Keratinocyte (primary cell): ENCODE measurements at regions not wholly inside any gene's neighbourhood (a gene's known extent, or its start where the extent isn't known, plus 50 kb on each side); places are given as distances from the start of the nearest gene placed in this dataset.
A peak's percentile ranks its signal among the peaks of the same experiment; 100 is the strongest.

Source experiments
- DNase-seq: peaks from one replicate; pipeline ENCODE4 v3.0.0-alpha.2; 2011; ENCODE audit warnings: low read depth, missing footprints, low spot score
- FAIRE-seq: peaks from 2 replicates; lab custom pipeline; 2011; peaks lifted over from hg19 to GRCh38; lab: Jason Lieb, UNC
- H2AFZ ChIP-seq: 2 replicates; pipeline ENCODE4 v1.6.0; 2012; ENCODE audit warnings: low read length, control low read depth, inconsistent platforms; ENCODE audit not compliant: control insufficient read depth
- H3K27ac ChIP-seq: 2 replicates; pipeline ENCODE4 v1.5.1; 2011; ENCODE audit warnings: low read length; ENCODE audit not compliant: control insufficient read depth, insufficient read depth
- H3K27me3 ChIP-seq: 3 replicates; pipeline ENCODE4 v1.6.0; 2011; ENCODE audit warnings: low read length; ENCODE audit not compliant: control insufficient read depth, insufficient read depth; ENCODE audit errors: extremely low read depth
- H3K36me3 ChIP-seq, 2 experiments: 2 replicates in 1 of 2; 3 replicates in 1 of 2; pipeline ENCODE4 v1.5.1; 2011; ENCODE audit warnings: low read length in 2 of 2, mild to moderate bottlenecking in 1 of 2; ENCODE audit not compliant: control insufficient read depth in 2 of 2, insufficient read depth in 2 of 2; ENCODE audit errors: extremely low read depth in 1 of 2
- H3K4me1 ChIP-seq: 3 replicates; pipeline ENCODE4 v1.5.1; 2011; ENCODE audit warnings: low read length; ENCODE audit not compliant: control insufficient read depth, insufficient read depth; ENCODE audit errors: extremely low read depth
- H3K4me2 ChIP-seq: 3 replicates; pipeline ENCODE4 v1.6.0; 2011; ENCODE audit warnings: low read depth, low read length; ENCODE audit not compliant: control insufficient read depth, insufficient read depth; ENCODE audit errors: extremely low read depth
- H3K4me3 ChIP-seq, 3 experiments: fragments of 200-600 bp in 1 of 3; sonication (generic) in 1 of 3; 2 replicates in 2 of 3; 3 replicates in 1 of 3; pipeline ENCODE4 v1.5.1; 2011 to 2016; ENCODE audit warnings: low read length in 3 of 3, mild to moderate bottlenecking in 3 of 3, control low read depth in 2 of 3, inconsistent platforms in 1 of 3, low read depth in 1 of 3, mixed read lengths in 1 of 3, mixed run types in 1 of 3, moderate library complexity in 1 of 3; ENCODE audit not compliant: control insufficient read depth in 2 of 3, insufficient read depth in 2 of 3; ENCODE audit errors: extremely low read depth in 1 of 3
- H3K79me2 ChIP-seq: 2 replicates; pipeline ENCODE4 v1.6.0; 2012; ENCODE audit warnings: low read length; ENCODE audit not compliant: control insufficient read depth, insufficient read depth
- H3K9ac ChIP-seq: 3 replicates; pipeline ENCODE4 v1.6.0; 2011; ENCODE audit warnings: low read length; ENCODE audit not compliant: control insufficient read depth, insufficient read depth; ENCODE audit errors: extremely low read depth
- H3K9me1 ChIP-seq: 3 replicates; pipeline ENCODE4 v1.6.0; 2011; ENCODE audit warnings: low read length; ENCODE audit not compliant: control insufficient read depth, insufficient read depth; ENCODE audit errors: extremely low read depth
- H3K9me3 ChIP-seq: 2 replicates; pipeline ENCODE4 v1.5.1; 2012; ENCODE audit warnings: low read depth, low read length; ENCODE audit not compliant: control insufficient read depth
- H4K20me1 ChIP-seq: 3 replicates; pipeline ENCODE4 v1.6.0; 2011; ENCODE audit warnings: low read length; ENCODE audit not compliant: control insufficient read depth, insufficient read depth; ENCODE audit errors: extremely low read depth
- EZH2 ChIP-seq: IDR thresholded peaks from one replicate; pipeline ENCODE4 v1.6.1; 2012; ENCODE audit warnings: inconsistent platforms, mild to moderate bottlenecking, low read length, moderate library complexity
- dilution Hi-C: fragments of 300-500 bp; cut with MboI; formaldehyde crosslinking; loops from one replicate; pipeline ENCODE4 v1.7.0; 2020; ENCODE audit warnings: low sequenced_read_pairs; ENCODE audit not compliant: extremely low pct_ligation_motif_present
- TF ChIP-seq, protein P1 (sequence below), 3 experiments: IDR thresholded peaks in 1 of 3; conservative IDR thresholded peaks in 1 of 3; optimal IDR thresholded peaks in 1 of 3; 2 replicates in 2 of 3; 3 replicates in 1 of 3; pipeline versions ENCODE3 to v1.5.1; 2011; ENCODE audit warnings: low read length in 3 of 3, mild to moderate bottlenecking in 3 of 3, moderate library complexity in 2 of 3, control low read depth in 1 of 3, inconsistent platforms in 1 of 3; ENCODE audit not compliant: insufficient read depth in 2 of 3; ENCODE audit errors: extremely low read depth in 1 of 3

DNA sequence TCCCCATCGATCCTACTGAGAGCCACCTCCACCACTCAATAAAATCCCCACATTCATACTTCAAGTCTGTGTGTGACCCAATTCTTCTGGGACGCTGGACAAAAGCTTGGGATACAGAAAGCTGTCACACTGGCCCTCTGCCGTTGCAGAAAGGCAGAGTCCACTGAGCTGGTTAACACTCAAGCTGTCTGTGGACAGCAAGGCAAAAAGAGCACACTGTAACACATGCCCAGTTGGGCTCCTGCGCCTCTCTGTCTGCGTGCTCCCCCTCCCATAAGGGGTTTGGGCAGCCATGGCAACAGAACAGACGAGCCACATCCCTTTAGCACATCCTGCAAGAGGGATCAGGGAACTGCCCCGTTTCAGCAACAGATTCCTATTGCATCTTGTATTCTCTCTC, 106.9 kb upstream of the RGPD4 start:
- no peaks in the 10 kb centered on the region for H3K79me2 ChIP-seq
- no peaks in the 10 kb centered on the region for H3K36me3 ChIP-seq
- H3K9ac ChIP-seq: no peak overlapping the region
- TF ChIP-seq, protein P1, sequence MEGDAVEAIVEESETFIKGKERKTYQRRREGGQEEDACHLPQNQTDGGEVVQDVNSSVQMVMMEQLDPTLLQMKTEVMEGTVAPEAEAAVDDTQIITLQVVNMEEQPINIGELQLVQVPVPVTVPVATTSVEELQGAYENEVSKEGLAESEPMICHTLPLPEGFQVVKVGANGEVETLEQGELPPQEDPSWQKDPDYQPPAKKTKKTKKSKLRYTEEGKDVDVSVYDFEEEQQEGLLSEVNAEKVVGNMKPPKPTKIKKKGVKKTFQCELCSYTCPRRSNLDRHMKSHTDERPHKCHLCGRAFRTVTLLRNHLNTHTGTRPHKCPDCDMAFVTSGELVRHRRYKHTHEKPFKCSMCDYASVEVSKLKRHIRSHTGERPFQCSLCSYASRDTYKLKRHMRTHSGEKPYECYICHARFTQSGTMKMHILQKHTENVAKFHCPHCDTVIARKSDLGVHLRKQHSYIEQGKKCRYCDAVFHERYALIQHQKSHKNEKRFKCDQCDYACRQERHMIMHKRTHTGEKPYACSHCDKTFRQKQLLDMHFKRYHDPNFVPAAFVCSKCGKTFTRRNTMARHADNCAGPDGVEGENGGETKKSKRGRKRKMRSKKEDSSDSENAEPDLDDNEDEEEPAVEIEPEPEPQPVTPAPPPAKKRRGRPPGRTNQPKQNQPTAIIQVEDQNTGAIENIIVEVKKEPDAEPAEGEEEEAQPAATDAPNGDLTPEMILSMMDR (optimal IDR thresholded peaks at IDR 0.05 in 1 of 3, IDR thresholded peaks at IDR 0.05 in 1 of 3, conservative IDR thresholded peaks at IDR 0.05 in 1 of 3; ENCODE audit: extremely low read depth in 1 of 3, insufficient read depth in 2 of 3, low read length in 3 of 3): no peak
- no peak for TF ChIP-seq EZH2
- H3K27me3 ChIP-seq: no peaks in the 10 kb centered on the region
- dilution Hi-C loops: no loop called here
- DNase-seq (no peak), FAIRE-seq (no peak)
- no peak overlapping the region for H3K4me3 ChIP-seq
- no peak overlapping the region for H3K27ac ChIP-seq
- H3K9me3 ChIP-seq: no peaks in the 10 kb centered on the region
- no peaks in the 10 kb centered on the region for H3K9me1 ChIP-seq
- H2AFZ ChIP-seq: no peak overlapping the region
- no peaks in the 10 kb centered on the region for H4K20me1 ChIP-seq
- H3K4me2 ChIP-seq: no peak overlapping the region
- peaks cover 11% of the 10 kb centered on the region for H3K4me1 ChIP-seq

DNA sequence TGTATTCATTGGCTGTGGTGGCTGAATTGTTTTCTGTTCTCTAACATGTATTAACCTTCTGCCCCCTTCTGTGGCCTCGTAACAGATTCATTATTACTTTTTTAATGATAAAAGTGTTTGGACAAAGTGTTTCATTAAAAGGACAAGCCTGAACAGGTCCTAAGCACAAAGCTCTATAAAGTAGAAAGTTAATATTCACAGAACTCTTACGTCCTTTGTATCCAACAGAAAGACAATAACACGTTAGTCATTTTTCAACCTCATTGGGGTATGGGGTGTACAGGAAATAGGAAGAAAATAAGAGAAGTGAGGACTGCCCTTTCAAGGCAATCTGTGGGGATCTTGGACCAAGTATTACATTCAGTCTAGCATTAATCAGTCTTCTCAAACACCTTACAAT, 105.5 kb upstream of the RGPD4 start:
- Histone ChIP-seq H3K9ac (no peak overlapping the region), H3K27me3 (no peaks in the 10 kb centered on the region), H3K36me3 (no peaks in the 10 kb centered on the region), H3K4me1 (peaks cover 11% of the 10 kb centered on the region), H3K79me2 (no peaks in the 10 kb centered on the region), H3K4me3 (peak overlapping the region in 1 of 3 experiments; percentile 29), H3K9me1 (no peaks in the 10 kb centered on the region), H4K20me1 (no peaks in the 10 kb centered on the region), H3K27ac (no peak overlapping the region), H3K4me2 (peak overlapping the region; percentile 57), H3K9me3 (no peaks in the 10 kb centered on the region), H2AFZ (peak overlapping the region; percentile 79)
- dilution Hi-C loops: no loop called here
- DNase-seq (no peak), FAIRE-seq (no peak)
- TF ChIP-seq, protein P1 (optimal IDR thresholded peaks at IDR 0.05 in 1 of 3, IDR thresholded peaks at IDR 0.05 in 1 of 3, conservative IDR thresholded peaks at IDR 0.05 in 1 of 3; ENCODE audit: extremely low read depth in 1 of 3, insufficient read depth in 2 of 3, low read length in 3 of 3): no peak
- TF ChIP-seq EZH2: no peak
